ENCODE measurements at regions not wholly inside any gene's neighbourhood (a gene's known extent, or its start where the extent isn't known, plus 50 kb on each side); places are given as distances from the start of the nearest gene placed in this dataset.

- TF ChIP-seq CTCF (optimal IDR thresholded peaks at IDR 0.05 in 1 of 3, IDR thresholded peaks at IDR 0.05 in 1 of 3, conservative IDR thresholded peaks at IDR 0.05 in 1 of 3; ENCODE audit: extremely low read depth in 1 of 3, insufficient read depth in 2 of 3, low read length in 3 of 3) (no peak), EZH2 (IDR thresholded peaks at IDR 0.05; ENCODE audit: low read length) (no peak)
These were observed 787.3 kb upstream of the WWC1 start for GRCh38 chr5:167503926-167504720.

Data from keratinocyte (primary cell).